AG10803 (cell line): ENCODE measurements at regions not wholly inside any gene's neighbourhood (a gene's known extent, or its start where the extent isn't known, plus 50 kb on each side); places are given as distances from the start of the nearest gene placed in this dataset.
"Not testable (repeated sequence)": the region's sequence is repeated elsewhere in the genome, so short reads cannot be mapped to it uniquely, and the experiment has no call there.

ENCODE experiments used
- DNase-seq: peaks from one replicate; pipeline ENCODE4 v3.0.0; 2010; ENCODE audit warnings: low read depth
- H3K4me3 ChIP-seq: 2 replicates; pipeline ENCODE4 v1.5.1; 2011; ENCODE audit warnings: mild to moderate bottlenecking, low read length, control low read depth
- CTCF ChIP-seq: conservative IDR thresholded peaks from 2 replicates; pipeline ENCODE4 v1.5.1; 2011; ENCODE audit warnings: mild to moderate bottlenecking, low read length, control low read depth, inconsistent platforms

- DNase-seq, result no peak
- no peak overlapping the region for H3K4me3 ChIP-seq
- TF ChIP-seq CTCF, result no peak
Measured at GRCh38 chr1:143667730-143668129, 304.1 kb downstream of the FAM72C start.

- no peak overlapping the region for H3K4me3 ChIP-seq
- no peak for DNase-seq
- no peak for TF ChIP-seq CTCF
Measured at GRCh38 chr1:143666851-143667250, 304.9 kb downstream of the FAM72C start.

GRCh38 chr1:143665606-143666005 is 306.2 kb downstream of the FAM72C start:
- no peak for TF ChIP-seq CTCF
- no peak for DNase-seq
- no peak overlapping the region for H3K4me3 ChIP-seq

- not testable (repeated sequence) for DNase-seq, H3K4me3 ChIP-seq
Measured at GRCh38 chr1:143663056-143663455, 308.7 kb downstream of the FAM72C start.

GRCh38 chr1:143661418-143662101 is 310.2 kb downstream of the FAM72C start:
- no peak for TF ChIP-seq CTCF
- H3K4me3 ChIP-seq, result 0 out of 2 replicates have a peak overlapping the region, but pooled peaks have one; percentile 9
- no peak for DNase-seq

GRCh38 chr1:143660354-143660941 is 311.3 kb downstream of the FAM72C start:
- H3K4me3 ChIP-seq, result no peak overlapping the region
- DNase-seq, result no peak
- no peak for TF ChIP-seq CTCF

GRCh38 chr1:143653429-143653802 is 318.4 kb downstream of the FAM72C start:
- DNase-seq, result no peak
- TF ChIP-seq CTCF, result no peak
- H3K4me3 ChIP-seq, result no peak overlapping the region
